Vagina (tissue), 2 donors: ENCODE measurements at regions not wholly inside any gene's neighbourhood (a gene's known extent, or its start where the extent isn't known, plus 50 kb on each side); places are given as distances from the start of the nearest gene placed in this dataset.
"Not testable (repeated sequence)": the region's sequence is repeated elsewhere in the genome, so short reads cannot be mapped to it uniquely, and the experiment has no call there.

ENCODE experiments used
- DNase-seq, 2 donors: peaks; one replicate each; pipeline ENCODE4 v3.0.0-alpha.2; 2017; ENCODE audit errors: extremely low spot score in 2 of 2
- H3K27ac ChIP-seq: fragments of 200-600 bp; sonication (generic); one replicate; pipeline ENCODE4 v1.5.1; 2019
- H3K27me3 ChIP-seq: fragments of 200-600 bp; sonication (generic); one replicate; pipeline ENCODE4 v1.5.1; 2019
- H3K36me3 ChIP-seq, 2 donors: fragments of 200-600 bp; sonication (generic); one replicate each; pipeline ENCODE4 v1.5.1; 2017 to 2019
- H3K4me1 ChIP-seq: fragments of 200-600 bp; sonication (generic); one replicate; pipeline ENCODE4 v1.5.1; 2019
- H3K4me3 ChIP-seq, 2 donors: fragments of 200-600 bp; sonication (generic); 1 replicate in 1 of 2; 2 replicates in 1 of 2; pipeline ENCODE4 v1.5.1; 2016 to 2019
- H3K9me3 ChIP-seq: fragments of 200-600 bp; sonication (generic); one replicate; pipeline ENCODE4 v1.5.1; 2019
- CTCF ChIP-seq, 3 experiments: fragments of 450-650 bp in 2 of 3; fragments of 200-600 bp in 1 of 3; sonication (generic) in 1 of 3; IDR thresholded peaks; one replicate each; pipeline ENCODE4 v1.5.1; 2017 to 2019; ENCODE audit warnings: antibody characterized with exemption in 3 of 3, mild to moderate bottlenecking in 2 of 3, moderate library complexity in 2 of 3
- POLR2A ChIP-seq, 2 donors: fragments of 450-650 bp; IDR thresholded peaks; one replicate each; pipeline ENCODE4 v1.6.1; 2017; ENCODE audit warnings: antibody characterized with exemption in 2 of 2, mild to moderate bottlenecking in 2 of 2, moderate library complexity in 2 of 2
- POLR2AphosphoS5 ChIP-seq, 2 donors: sonication (generic); formaldehyde crosslinking; IDR thresholded peaks; one replicate each; pipeline ENCODE4 v1.9.0; 2017; ENCODE audit warnings: antibody characterized with exemption in 2 of 2, mild to moderate bottlenecking in 2 of 2, low read depth in 1 of 2; ENCODE audit not compliant: insufficient read depth in 1 of 2
- intact Hi-C: fragments of 100-400 bp; cut with DNase I; formaldehyde crosslinking; loops from one replicate; pipeline ENCODE4 v1.15.1; 2023

GRCh38 chr6:169101036-169101805 is 152.4 kb downstream of the THBS2 start:
- Histone ChIP-seq H3K27ac (no peak overlapping the region), H3K9me3 (no peaks in the 10 kb centered on the region), H3K4me3 (no peak overlapping the region), H3K4me1 (no peaks in the 10 kb centered on the region), H3K27me3 (no peaks in the 10 kb centered on the region), H3K36me3 (no peaks in the 10 kb centered on the region)
- no peak for TF ChIP-seq CTCF (IDR thresholded peaks at IDR 0.05)
- TF ChIP-seq POLR2AphosphoS5 (IDR thresholded peaks at IDR 0.05; ENCODE audit: insufficient read depth in 1 of 2, low read depth in 1 of 2): no peak
- intact Hi-C loops: no loop called here
- DNase-seq: peak in 1 of 2 donors; percentile 79

- intact Hi-C loops: no loop called here
- no peak for TF ChIP-seq POLR2AphosphoS5 (IDR thresholded peaks at IDR 0.05; ENCODE audit: insufficient read depth in 1 of 2, low read depth in 1 of 2)
- TF ChIP-seq CTCF (IDR thresholded peaks at IDR 0.05): no peak
- no peak for TF ChIP-seq POLR2A (IDR thresholded peaks at IDR 0.05)
- no peak overlapping the region for H3K27ac ChIP-seq
- H3K27me3 ChIP-seq: no peaks in the 10 kb centered on the region
- H3K4me3 ChIP-seq: no peak overlapping the region
- DNase-seq: no peak
- H3K4me1 ChIP-seq: no peaks in the 10 kb centered on the region
- H3K9me3 ChIP-seq: no peaks in the 10 kb centered on the region
- no peaks in the 10 kb centered on the region for H3K36me3 ChIP-seq
Observed at GRCh38 chr6:169099411-169100202, 154.0 kb downstream of the THBS2 start.

GRCh38 chr6:169098651-169099050 is 155.0 kb downstream of the THBS2 start:
- H3K27me3 ChIP-seq, DNase-seq, H3K27ac ChIP-seq, H3K4me3 ChIP-seq, intact Hi-C loops, H3K9me3 ChIP-seq, H3K36me3 ChIP-seq, H3K4me1 ChIP-seq: not testable (repeated sequence)

GRCh38 chr6:169098116-169098515 is 155.5 kb downstream of the THBS2 start:
- intact Hi-C loops: no loop called here
- Histone ChIP-seq H3K36me3 (no peaks in the 10 kb centered on the region), H3K9me3 (no peaks in the 10 kb centered on the region), H3K27me3 (no peaks in the 10 kb centered on the region), H3K4me1 (no peaks in the 10 kb centered on the region), H3K27ac (no peak overlapping the region), H3K4me3 (no peak overlapping the region)
- DNase-seq: no peak
- no peak for TF ChIP-seq POLR2A (IDR thresholded peaks at IDR 0.05)
- TF ChIP-seq CTCF (IDR thresholded peaks at IDR 0.05): no peak
- no peak for TF ChIP-seq POLR2AphosphoS5 (IDR thresholded peaks at IDR 0.05; ENCODE audit: insufficient read depth in 1 of 2, low read depth in 1 of 2)

- H3K27me3 ChIP-seq: no peaks in the 10 kb centered on the region
- H3K9me3 ChIP-seq: no peaks in the 10 kb centered on the region
- H3K4me3 ChIP-seq: no peak overlapping the region
- no peak overlapping the region for H3K27ac ChIP-seq
- H3K36me3 ChIP-seq: no peaks in the 10 kb centered on the region
- intact Hi-C loops: no loop called here
- TF ChIP-seq CTCF (IDR thresholded peaks at IDR 0.05): no peak
- no peak for TF ChIP-seq POLR2AphosphoS5 (IDR thresholded peaks at IDR 0.05; ENCODE audit: insufficient read depth in 1 of 2, low read depth in 1 of 2)
- TF ChIP-seq POLR2A (IDR thresholded peaks at IDR 0.05): no peak
- peaks cover 6% of the 10 kb centered on the region for H3K4me1 ChIP-seq
- DNase-seq: no peak
Observed at GRCh38 chr6:169097381-169097959, 156.2 kb downstream of the THBS2 start.
